HG03025 (cell line): ENCODE measurements at regions not wholly inside any gene's neighbourhood (a gene's known extent, or its start where the extent isn't known, plus 50 kb on each side); places are given as distances from the start of the nearest gene placed in this dataset.
"Not testable (repeated sequence)": the region's sequence is repeated elsewhere in the genome, so short reads cannot be mapped to it uniquely, and the experiment has no call there.

ENCODE experiments used
- ATAC-seq: cut with Tn5 transposase; IDR thresholded peaks from one replicate; pipeline ENCODE4 v1.9.1; 2021; ENCODE audit warnings: mild to moderate bottlenecking, moderate library complexity; ENCODE audit not compliant: unreplicated experiment, low FRiP score

DNA sequence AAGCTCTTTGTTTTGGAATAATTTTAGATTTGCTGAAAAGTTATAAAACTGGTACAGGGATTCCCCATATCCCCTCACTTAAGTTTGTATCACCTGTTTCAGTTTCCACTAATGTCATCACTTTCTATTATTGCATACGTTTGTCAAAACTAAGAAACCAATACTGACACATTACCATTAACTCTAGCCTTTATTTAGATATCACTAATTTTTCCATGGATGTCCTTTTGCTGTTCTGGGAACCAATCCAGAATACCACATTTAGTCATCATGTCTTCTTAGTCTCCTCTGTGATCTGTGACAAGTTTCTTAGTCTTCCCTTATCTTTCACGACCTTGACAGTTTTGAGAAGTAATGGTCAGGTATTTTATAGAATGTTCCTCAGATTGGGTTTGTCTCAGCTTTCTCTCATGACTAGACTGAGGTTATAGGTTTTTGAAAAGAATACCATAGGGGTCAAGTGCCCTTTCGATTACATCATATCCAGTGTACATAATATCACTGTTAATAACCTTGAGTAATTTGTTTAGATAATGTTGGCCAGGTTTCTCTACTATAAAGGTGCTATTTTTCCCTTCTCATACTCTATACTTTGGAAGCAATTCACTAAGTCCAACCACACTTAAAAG, 51.9 kb upstream of the NMUR2 start:
- ATAC-seq = no peak

- ATAC-seq = peak; percentile 78
Observed at GRCh38 chr5:152462021-152462721, 57.1 kb upstream of the NMUR2 start.

GRCh38 chr5:152464048-152464447, 59.0 kb upstream of the NMUR2 start:
- no peak for ATAC-seq

DNA sequence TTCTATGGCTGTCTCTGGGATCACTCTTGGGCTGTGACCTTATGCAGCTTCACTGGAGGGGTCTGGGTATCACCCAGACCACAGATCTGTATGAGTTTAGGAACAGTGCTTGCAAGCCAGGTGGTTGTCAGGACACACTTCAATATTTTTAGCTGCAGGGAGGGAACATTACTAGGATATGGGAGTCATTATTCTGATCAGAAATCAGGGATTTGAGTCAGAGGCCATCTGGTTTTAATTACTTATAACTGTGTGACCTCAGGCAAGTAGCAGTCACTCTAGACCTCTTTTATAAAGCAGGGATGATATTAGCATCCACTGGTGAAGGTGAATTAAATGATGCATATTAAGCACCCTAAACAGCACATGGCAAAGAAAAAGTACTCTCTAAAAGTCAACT, 60.1 kb upstream of the NMUR2 start:
- no peak for ATAC-seq

DNA sequence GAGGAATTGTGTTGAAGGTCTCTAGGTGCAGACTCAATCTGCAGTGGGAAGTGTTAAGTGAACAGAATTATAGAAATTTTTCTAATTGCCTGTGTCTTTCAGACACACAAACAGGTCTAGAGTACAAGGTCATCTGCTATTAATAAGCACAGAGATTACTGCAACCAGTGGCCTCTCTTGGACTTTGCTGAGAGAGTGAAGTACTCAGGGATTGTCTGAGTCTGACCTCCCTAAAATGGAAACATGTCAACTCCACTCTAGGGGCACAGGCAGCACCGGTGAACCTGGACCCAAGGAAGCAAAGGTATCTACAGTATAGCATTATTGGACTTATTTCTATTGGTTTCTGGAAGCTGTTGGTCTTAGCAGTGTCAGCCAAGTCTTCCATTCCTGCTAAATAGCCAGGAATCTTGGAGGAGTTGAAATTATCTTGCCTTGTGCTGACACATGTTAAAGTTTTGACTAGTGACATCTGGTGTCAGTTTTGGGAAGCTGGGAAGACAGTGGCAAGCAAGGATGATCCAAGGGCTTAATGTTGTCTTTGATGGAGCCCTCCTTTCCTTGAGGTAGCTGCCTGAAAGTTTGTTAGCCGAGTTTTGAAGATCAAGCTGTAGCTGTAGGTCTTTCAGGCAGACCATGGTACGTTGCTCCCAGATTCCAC, 61.1 kb upstream of the NMUR2 start:
- no peak for ATAC-seq

- ATAC-seq = no peak
Observed at GRCh38 chr5:152470167-152470566, 65.1 kb upstream of the NMUR2 start.

DNA sequence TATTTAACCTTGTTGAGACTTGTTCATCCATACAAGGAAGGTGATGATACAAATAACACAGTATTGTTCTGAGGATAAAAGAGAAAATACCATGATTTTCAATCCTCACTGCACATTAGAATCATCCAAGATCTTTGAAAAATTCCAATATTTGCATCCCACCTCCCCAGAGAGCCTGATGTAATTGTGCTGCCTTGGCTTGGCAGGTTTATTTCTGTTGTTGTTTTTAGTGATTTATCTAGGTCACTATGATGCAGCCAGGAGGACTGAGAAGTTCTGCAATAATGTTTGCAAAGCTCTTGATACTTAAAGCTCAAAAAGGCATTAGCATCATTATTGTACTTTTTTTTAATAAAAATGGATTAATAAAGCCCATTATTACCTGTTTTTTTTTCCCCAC, 67.0 kb upstream of the NMUR2 start:
- ATAC-seq = no peak

DNA sequence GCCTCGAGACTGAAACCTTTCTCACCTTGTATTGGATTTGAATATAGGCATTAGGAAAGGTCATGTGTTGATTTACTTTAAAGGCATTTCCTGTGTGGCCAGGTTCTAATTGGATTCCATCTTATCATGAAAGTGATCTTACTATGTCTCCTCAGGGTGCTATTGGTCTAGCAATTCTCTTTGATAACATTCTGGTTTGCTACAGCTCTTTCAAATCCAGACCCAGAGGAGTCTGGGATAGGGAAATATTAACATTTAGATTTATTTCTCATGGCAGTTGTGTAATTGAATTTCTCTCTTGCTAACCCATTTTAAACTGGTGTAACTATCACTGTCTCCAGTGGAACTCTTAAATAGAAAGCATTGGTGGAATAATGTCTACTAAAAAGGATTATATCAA, 69.9 kb upstream of the NMUR2 start:
- no peak for ATAC-seq

DNA sequence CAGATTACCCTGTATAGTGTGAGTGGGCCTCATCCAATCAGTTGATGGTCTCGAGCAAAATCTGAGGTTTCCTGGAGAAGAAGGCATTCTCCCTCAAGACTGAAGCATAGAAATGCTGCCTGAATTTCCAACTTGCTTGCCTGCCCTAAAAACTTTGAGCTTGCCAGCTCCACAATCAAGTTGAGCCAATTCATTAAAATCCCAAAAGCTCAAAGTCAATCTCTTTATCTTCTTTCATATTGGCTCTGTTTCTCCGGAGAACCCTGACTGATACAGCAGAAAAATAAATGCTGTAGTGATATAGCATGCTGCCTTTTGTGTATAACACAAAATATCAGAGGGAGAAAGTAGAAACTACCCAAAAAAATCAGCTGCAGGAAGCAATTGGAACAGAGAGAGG, 72.5 kb upstream of the NMUR2 start:
- ATAC-seq = no peak

DNA sequence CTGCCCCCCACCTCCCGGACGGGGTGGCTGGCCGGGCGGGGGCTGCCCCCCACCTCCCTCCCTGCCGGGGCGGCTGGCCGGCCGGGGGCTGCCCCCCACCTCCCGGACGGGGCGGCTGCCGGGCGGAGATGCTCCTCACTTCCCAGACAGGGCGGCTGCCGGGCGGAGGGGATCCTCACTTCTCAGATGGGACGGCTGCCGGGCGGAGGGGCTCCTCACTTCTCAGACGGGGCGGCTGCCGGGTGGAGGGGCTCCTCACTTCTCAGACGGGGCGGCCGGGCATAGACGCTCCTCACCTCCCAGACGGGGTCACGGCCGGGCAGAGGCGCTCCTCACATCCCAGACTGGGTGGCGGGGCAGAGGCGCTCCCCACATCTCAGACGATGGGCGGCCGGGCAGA, 74.8 kb upstream of the NMUR2 start:
- ATAC-seq = not testable (repeated sequence)

DNA sequence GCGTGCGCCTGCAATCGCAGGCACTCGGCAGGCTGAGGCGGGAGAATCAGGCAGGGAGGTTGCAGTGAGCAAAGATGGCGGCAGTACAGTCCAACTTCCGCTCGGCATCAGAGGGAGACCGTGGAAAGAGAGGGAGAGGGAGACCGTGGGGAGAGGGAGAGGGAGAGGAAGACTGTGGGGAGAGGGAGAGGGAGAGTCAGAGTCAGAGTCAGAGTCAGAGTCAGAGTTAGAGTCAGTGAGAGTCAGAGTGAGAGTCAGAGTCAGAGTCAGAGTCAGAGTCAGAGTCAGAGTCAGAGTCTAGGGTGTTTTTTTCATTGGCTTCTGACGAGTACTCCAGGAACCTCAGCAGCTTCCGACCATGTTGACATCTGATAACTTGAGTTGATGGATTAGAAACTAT, 75.6 kb upstream of the NMUR2 start:
- peak; percentile 97 for ATAC-seq

- no peak for ATAC-seq
Observed at GRCh38 chr5:152487130-152487529, 82.1 kb upstream of the NMUR2 start.

- no peak for ATAC-seq
Observed at GRCh38 chr5:152488869-152489268, 83.8 kb upstream of the NMUR2 start.

GRCh38 chr5:152499814-152500535, 94.9 kb upstream of the NMUR2 start:
- no peak for ATAC-seq

GRCh38 chr5:152501294-152501693, 96.2 kb upstream of the NMUR2 start:
- no peak for ATAC-seq

GRCh38 chr5:152503206-152503605, 98.1 kb upstream of the NMUR2 start:
- ATAC-seq = no peak

GRCh38 chr5:152505442-152506042, 100.5 kb upstream of the NMUR2 start:
- ATAC-seq = peak; percentile 90

DNA sequence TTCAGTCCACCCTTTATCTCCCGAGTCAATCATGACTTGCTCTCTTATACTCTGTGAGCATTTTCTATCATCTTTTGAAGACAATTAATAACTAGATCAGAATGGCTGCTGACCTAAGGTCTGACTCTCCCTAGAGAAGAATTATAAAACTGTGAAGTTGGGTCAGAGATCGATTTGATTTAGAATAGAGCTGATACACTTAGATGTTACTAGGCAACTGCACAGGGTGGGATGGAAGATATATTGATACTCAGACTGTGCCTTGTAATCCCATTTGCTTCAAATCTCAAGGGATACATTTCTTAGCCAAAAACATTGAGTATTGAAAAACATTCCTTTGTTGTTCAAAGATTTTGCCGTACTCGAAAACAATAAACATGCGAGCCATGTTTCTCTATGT, 106.0 kb upstream of the NMUR2 start:
- no peak for ATAC-seq

DNA sequence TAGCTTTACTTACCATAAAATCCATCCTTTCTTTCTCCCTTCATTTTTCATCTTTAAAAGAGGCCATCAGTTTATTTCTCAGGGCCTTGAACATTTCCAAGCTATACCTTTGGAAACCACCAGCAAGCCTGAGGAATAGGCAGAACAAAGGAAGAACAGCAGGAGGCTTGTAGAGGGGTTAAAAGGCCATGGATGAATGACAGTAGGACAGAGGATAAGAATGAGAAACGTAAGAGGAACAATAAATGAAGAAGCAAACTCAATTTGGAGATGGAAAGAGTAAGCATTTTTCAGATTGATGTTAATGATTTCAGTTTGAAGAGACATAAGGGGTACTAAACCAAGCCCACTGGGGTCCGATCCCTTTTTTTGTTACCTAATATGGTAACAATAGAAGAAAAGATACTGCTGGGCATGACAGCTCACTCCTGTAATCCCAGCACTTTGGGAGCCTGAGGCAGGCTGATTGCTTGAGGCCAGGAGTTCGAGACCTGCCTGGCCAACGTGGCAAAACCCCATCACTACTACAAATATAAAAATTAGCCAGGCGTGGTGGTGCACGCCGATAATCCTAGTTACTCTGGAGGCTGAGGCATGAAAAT, 106.6 kb upstream of the NMUR2 start:
- ATAC-seq = no peak

GRCh38 chr5:152514827-152515397, 109.8 kb upstream of the NMUR2 start:
- ATAC-seq = no peak
